Hepatocyte (in vitro differentiated cells): ENCODE measurements at regions not wholly inside any gene's neighbourhood (a gene's known extent, or its start where the extent isn't known, plus 50 kb on each side); places are given as distances from the start of the nearest gene placed in this dataset.

Experiments used
- DNase-seq: peaks from one replicate; pipeline ENCODE4 v3.0.0-alpha.2; 2016; ENCODE audit warnings: low spot score
- H2AFZ ChIP-seq: fragments of 200-600 bp; sonication (generic); 2 replicates; pipeline ENCODE4 v1.6.0; 2016; ENCODE audit warnings: antibody characterized with exemption, mild to moderate bottlenecking
- H3K27ac ChIP-seq: fragments of 200-600 bp; sonication (generic); 2 replicates; pipeline ENCODE4 v1.5.1; 2016; ENCODE audit warnings: mild to moderate bottlenecking
- H3K27me3 ChIP-seq: fragments of 200-600 bp; sonication (generic); 2 replicates; pipeline ENCODE4 v1.6.1; 2016
- H3K36me3 ChIP-seq: fragments of 200-600 bp; sonication (generic); replicated peaks from 2 replicates; pipeline ENCODE4 v1.5.1; 2016; ENCODE audit warnings: low read depth; ENCODE audit not compliant: insufficient read depth
- H3K4me1 ChIP-seq: fragments of 200-600 bp; sonication (generic); 2 replicates; pipeline ENCODE4 v1.5.1; 2016; ENCODE audit warnings: mild to moderate bottlenecking, moderate library complexity; ENCODE audit not compliant: insufficient read depth
- H3K4me2 ChIP-seq: fragments of 200-600 bp; sonication (generic); 2 replicates; pipeline ENCODE4 v1.6.0; 2016
- H3K4me3 ChIP-seq: fragments of 200-600 bp; sonication (generic); 2 replicates; pipeline ENCODE4 v1.5.1; 2016; ENCODE audit warnings: mild to moderate bottlenecking
- H3K79me2 ChIP-seq: fragments of 200-600 bp; sonication (generic); 2 replicates; pipeline ENCODE4 v1.6.0; 2017; ENCODE audit warnings: mild to moderate bottlenecking
- H3K9me2 ChIP-seq: fragments of 200-600 bp; sonication (generic); replicated peaks from 2 replicates; pipeline ENCODE4 v1.6.0; 2017; ENCODE audit warnings: mild to moderate bottlenecking; ENCODE audit not compliant: insufficient read depth
- H3K9me3 ChIP-seq: fragments of 200-600 bp; sonication (generic); 2 replicates; pipeline ENCODE4 v1.5.1; 2016; ENCODE audit warnings: low read depth, mild to moderate bottlenecking
- H4K20me1 ChIP-seq: fragments of 200-600 bp; sonication (generic); 2 replicates; pipeline ENCODE4 v1.6.0; 2016; ENCODE audit warnings: mild to moderate bottlenecking; ENCODE audit not compliant: insufficient read depth, poor library complexity, severe bottlenecking
- CTCF ChIP-seq: fragments of 200-600 bp; sonication (generic); IDR thresholded peaks from 2 replicates; pipeline ENCODE4 v1.5.1; 2016; ENCODE audit warnings: antibody characterized with exemption, mild to moderate bottlenecking; ENCODE audit not compliant: poor library complexity
- EZH2 ChIP-seq: fragments of 200-600 bp; sonication (generic); IDR thresholded peaks from 2 replicates; pipeline ENCODE4 v1.6.1; 2016; ENCODE audit warnings: antibody characterized with exemption, mild to moderate bottlenecking, borderline replicate concordance
- EZH2phosphoT487 ChIP-seq: fragments of 200-600 bp; sonication (generic); IDR thresholded peaks from one replicate; pipeline ENCODE4 v1.6.1; 2018; ENCODE audit warnings: antibody characterized with exemption, mild to moderate bottlenecking, low read depth, moderate library complexity; ENCODE audit not compliant: unreplicated experiment, severe bottlenecking
- WGBS: methylation state at CpG from one replicate; pipeline ENCODE4 v1.1.6; 2016; ENCODE audit warnings: low lambda C conversion rate; ENCODE audit errors: missing lambda C conversion rate; 5-methylcytosine and 5-hydroxymethylcytosine counted together

GRCh38 chr17:79437081-79437480, 173.8 kb downstream of the RBFOX3 start:
- TF ChIP-seq EZH2phosphoT487 = no peak
- TF ChIP-seq EZH2 = no peak
- no peak for TF ChIP-seq CTCF
- Histone ChIP-seq H3K27me3 (peaks cover 2% of the 10 kb centered on the region), H4K20me1 (no peaks in the 10 kb centered on the region), H3K9me3 (no peaks in the 10 kb centered on the region), H2AFZ (no peak overlapping the region), H3K4me3 (no peak overlapping the region), H3K4me1 (no peaks in the 10 kb centered on the region), H3K9me2 (no peaks in the 10 kb centered on the region), H3K27ac (no peak overlapping the region), H3K36me3 (no peaks in the 10 kb centered on the region), H3K79me2 (no peaks in the 10 kb centered on the region), H3K4me2 (no peak overlapping the region)
- no peak for DNase-seq
- WGBS = 89% methylated on average over 7 of the region's 11 CpGs

- H3K79me2 ChIP-seq = no peaks in the 10 kb centered on the region
- DNase-seq = no peak
- H3K9me3 ChIP-seq = no peaks in the 10 kb centered on the region
- H3K27ac ChIP-seq = no peak overlapping the region
- no peak overlapping the region for H3K4me2 ChIP-seq
- H2AFZ ChIP-seq = no peak overlapping the region
- no peaks in the 10 kb centered on the region for H3K4me1 ChIP-seq
- no peaks in the 10 kb centered on the region for H3K9me2 ChIP-seq
- no peaks in the 10 kb centered on the region for H3K36me3 ChIP-seq
- H4K20me1 ChIP-seq = no peaks in the 10 kb centered on the region
- peaks cover 2% of the 10 kb centered on the region for H3K27me3 ChIP-seq
- 83% methylated on average over 8 of the region's 8 CpGs for WGBS
- no peak overlapping the region for H3K4me3 ChIP-seq
- TF ChIP-seq CTCF (no peak), EZH2phosphoT487 (no peak), EZH2 (no peak)
Measured at GRCh38 chr17:79435962-79436361, 174.9 kb downstream of the RBFOX3 start.

GRCh38 chr17:79435296-79435695, 175.6 kb downstream of the RBFOX3 start:
- peaks cover 2% of the 10 kb centered on the region for H3K27me3 ChIP-seq
- H3K9me3 ChIP-seq = no peaks in the 10 kb centered on the region
- no peak overlapping the region for H3K4me2 ChIP-seq
- WGBS = 68% methylated on average over 6 of the region's 6 CpGs
- H2AFZ ChIP-seq = no peak overlapping the region
- no peak overlapping the region for H3K4me3 ChIP-seq
- no peak overlapping the region for H3K27ac ChIP-seq
- no peaks in the 10 kb centered on the region for H3K79me2 ChIP-seq
- TF ChIP-seq EZH2 (no peak), EZH2phosphoT487 (no peak), CTCF (no peak)
- H3K9me2 ChIP-seq = no peaks in the 10 kb centered on the region
- H3K36me3 ChIP-seq = no peaks in the 10 kb centered on the region
- no peaks in the 10 kb centered on the region for H3K4me1 ChIP-seq
- no peaks in the 10 kb centered on the region for H4K20me1 ChIP-seq
- no peak for DNase-seq

GRCh38 chr17:79434215-79434614, 176.6 kb downstream of the RBFOX3 start:
- Histone ChIP-seq H3K4me1 (no peaks in the 10 kb centered on the region), H2AFZ (no peak overlapping the region), H4K20me1 (no peaks in the 10 kb centered on the region), H3K79me2 (no peaks in the 10 kb centered on the region), H3K9me3 (no peaks in the 10 kb centered on the region), H3K4me3 (no peak overlapping the region), H3K36me3 (no peaks in the 10 kb centered on the region), H3K4me2 (no peak overlapping the region), H3K27me3 (peaks cover 2% of the 10 kb centered on the region), H3K27ac (no peak overlapping the region), H3K9me2 (no peaks in the 10 kb centered on the region)
- TF ChIP-seq CTCF = no peak
- no peak for TF ChIP-seq EZH2
- no peak for TF ChIP-seq EZH2phosphoT487
- 96% methylated on average over 4 of the region's 4 CpGs for WGBS
- DNase-seq = no peak
